MM.1S (cell line): ENCODE measurements at regions not wholly inside any gene's neighbourhood (a gene's known extent, or its start where the extent isn't known, plus 50 kb on each side); places are given as distances from the start of the nearest gene placed in this dataset.

Experiments used
- EZH2 ChIP-seq: fragments of 300-600 bp; sonication (generic); optimal IDR thresholded peaks from 2 replicates; pipeline ENCODE3; 2017; ENCODE audit warnings: low read depth, mild to moderate bottlenecking, antibody characterized with exemption, low read length, mixed read lengths
- TF ChIP-seq, protein P1 (sequence below): fragments of 300-600 bp; sonication (generic); IDR thresholded peaks from 2 replicates; pipeline ENCODE4 v1.5.1; 2016; ENCODE audit warnings: antibody characterized with exemption, low read length, mixed read lengths

DNA sequence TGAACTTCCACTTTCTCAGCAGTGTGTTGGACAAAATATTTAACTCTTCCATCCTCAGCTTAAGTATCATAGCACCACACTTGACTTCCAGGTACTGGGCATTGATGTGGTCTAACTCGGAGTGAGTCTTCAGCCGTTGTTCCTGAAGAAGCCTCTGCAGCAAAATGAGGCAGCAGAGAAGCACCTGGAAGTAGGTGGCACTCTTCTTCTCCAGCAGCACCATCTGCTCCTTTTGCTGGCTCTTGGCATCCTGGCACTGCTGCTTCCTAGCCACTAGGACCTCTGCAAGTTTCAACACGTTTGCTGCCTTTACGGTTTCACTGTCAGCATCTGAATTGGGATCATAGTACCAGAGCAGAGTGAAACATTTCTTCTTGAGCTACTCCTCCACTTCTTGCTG, 162.5 kb upstream of the GORAB start:
- TF ChIP-seq, protein P1, sequence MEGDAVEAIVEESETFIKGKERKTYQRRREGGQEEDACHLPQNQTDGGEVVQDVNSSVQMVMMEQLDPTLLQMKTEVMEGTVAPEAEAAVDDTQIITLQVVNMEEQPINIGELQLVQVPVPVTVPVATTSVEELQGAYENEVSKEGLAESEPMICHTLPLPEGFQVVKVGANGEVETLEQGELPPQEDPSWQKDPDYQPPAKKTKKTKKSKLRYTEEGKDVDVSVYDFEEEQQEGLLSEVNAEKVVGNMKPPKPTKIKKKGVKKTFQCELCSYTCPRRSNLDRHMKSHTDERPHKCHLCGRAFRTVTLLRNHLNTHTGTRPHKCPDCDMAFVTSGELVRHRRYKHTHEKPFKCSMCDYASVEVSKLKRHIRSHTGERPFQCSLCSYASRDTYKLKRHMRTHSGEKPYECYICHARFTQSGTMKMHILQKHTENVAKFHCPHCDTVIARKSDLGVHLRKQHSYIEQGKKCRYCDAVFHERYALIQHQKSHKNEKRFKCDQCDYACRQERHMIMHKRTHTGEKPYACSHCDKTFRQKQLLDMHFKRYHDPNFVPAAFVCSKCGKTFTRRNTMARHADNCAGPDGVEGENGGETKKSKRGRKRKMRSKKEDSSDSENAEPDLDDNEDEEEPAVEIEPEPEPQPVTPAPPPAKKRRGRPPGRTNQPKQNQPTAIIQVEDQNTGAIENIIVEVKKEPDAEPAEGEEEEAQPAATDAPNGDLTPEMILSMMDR: no peak
- TF ChIP-seq EZH2: no peak
